Mesodermal cell (in vitro differentiated cells): ENCODE measurements at regions not wholly inside any gene's neighbourhood (a gene's known extent, or its start where the extent isn't known, plus 50 kb on each side); places are given as distances from the start of the nearest gene placed in this dataset.
"Not testable (repeated sequence)": the region's sequence is repeated elsewhere in the genome, so short reads cannot be mapped to it uniquely, and the experiment has no call there.

Experiments used
- H3K27ac ChIP-seq: 2 replicates; pipeline ENCODE4 v1.7.0; 2013; ENCODE audit warnings: mild to moderate bottlenecking, low read depth, low read length, moderate library complexity; ENCODE audit not compliant: severe bottlenecking
- H3K36me3 ChIP-seq: 2 replicates; pipeline ENCODE4 v1.7.1; 2013; ENCODE audit warnings: mild to moderate bottlenecking, low read length, moderate library complexity; ENCODE audit not compliant: control insufficient read depth, insufficient read depth
- H3K4me1 ChIP-seq: one replicate; pipeline ENCODE4 v1.7.1; 2013; ENCODE audit warnings: mild to moderate bottlenecking, low read length; ENCODE audit not compliant: insufficient read depth, control insufficient read depth, poor library complexity, severe bottlenecking
- H3K4me3 ChIP-seq: 2 replicates; pipeline ENCODE4 v1.7.0; 2013; ENCODE audit warnings: low read length, control low read depth, mild to moderate bottlenecking; ENCODE audit not compliant: insufficient read depth, poor library complexity, severe bottlenecking; ENCODE audit errors: extremely low read depth
- H3K9me3 ChIP-seq: 2 replicates; pipeline ENCODE4 v1.7.1; 2013; ENCODE audit warnings: mild to moderate bottlenecking, low read length, moderate library complexity; ENCODE audit not compliant: control insufficient read depth
- WGBS, 2 experiments: methylation state at CpG; one replicate each; pipeline ENCODE4 v1.1.5; 2013; ENCODE audit warnings: missing lambda C conversion rate in 2 of 2; ENCODE audit not compliant: insufficient coverage in 2 of 2; 5-methylcytosine and 5-hydroxymethylcytosine counted together

GRCh38 chr15:24832282-24832681 is 122.5 kb upstream of the SNRPN start:
- H3K9me3 ChIP-seq, result no peaks in the 10 kb centered on the region

GRCh38 chr15:24835301-24835700 is 119.5 kb upstream of the SNRPN start:
- H3K4me3 ChIP-seq, result no peak overlapping the region
- no peak overlapping the region for H3K27ac ChIP-seq
- H3K36me3 ChIP-seq, result no peaks in the 10 kb centered on the region
- no peaks in the 10 kb centered on the region for H3K9me3 ChIP-seq
- WGBS, 2 experiments, result 57% methylated on average over 1 of the region's 1 CpG; no CpG with 5 or more reads in 1 of the 2 experiments
- no peaks in the 10 kb centered on the region for H3K4me1 ChIP-seq

More at GRCh38 chr15:24832282-24832681, 122.5 kb upstream of the SNRPN start:
- Histone ChIP-seq H3K27ac (no peak overlapping the region), H3K4me1 (no peaks in the 10 kb centered on the region), H3K4me3 (no peak overlapping the region), H3K36me3 (no peaks in the 10 kb centered on the region)
- 74 to 79% methylated on average over 6 of the region's 7 CpGs for WGBS, 2 experiments

- peaks cover 6% of the 10 kb centered on the region for H3K9me3 ChIP-seq
- H3K4me3 ChIP-seq, result peak overlapping the region; percentile 36
- H3K36me3 ChIP-seq, result no peaks in the 10 kb centered on the region
- H3K4me1 ChIP-seq, result no peaks in the 10 kb centered on the region
- 50 to 63% methylated on average over 18 to 21 of the region's 39 CpGs for WGBS, 2 experiments
- H3K27ac ChIP-seq, result peak overlapping the region; percentile 71
Measured at GRCh38 chr15:24848050-24848449, 106.7 kb upstream of the SNRPN start.

GRCh38 chr15:24856397-24857390 is 98.1 kb upstream of the SNRPN start:
- no peaks in the 10 kb centered on the region for H3K36me3 ChIP-seq
- peak overlapping the region; percentile 45 for H3K4me3 ChIP-seq
- 37 to 47% methylated on average over 11 to 15 of the region's 18 CpGs for WGBS, 2 experiments
- peak overlapping the region; percentile 86 for H3K27ac ChIP-seq
- H3K4me1 ChIP-seq, result peaks cover 2% of the 10 kb centered on the region
- peaks cover 6% of the 10 kb centered on the region for H3K9me3 ChIP-seq

- Histone ChIP-seq H3K36me3 (no peaks in the 10 kb centered on the region), H3K4me1 (peaks cover 2% of the 10 kb centered on the region), H3K9me3 (peaks cover 6% of the 10 kb centered on the region), H3K27ac (peak overlapping the region; percentile 91), H3K4me3 (peak overlapping the region; percentile 45)
- 38 to 40% methylated on average over 4 of the region's 5 CpGs for WGBS, 2 experiments
Measured at GRCh38 chr15:24857763-24858162, 97.0 kb upstream of the SNRPN start.

GRCh38 chr15:24858183-24858582 is 96.6 kb upstream of the SNRPN start:
- not testable (repeated sequence) for H3K36me3 ChIP-seq, H3K4me1 ChIP-seq, H3K9me3 ChIP-seq
- H3K27ac ChIP-seq, result peak overlapping the region; percentile 91
- 61 to 73% methylated on average over 1 to 3 of the region's 4 CpGs for WGBS, 2 experiments
- H3K4me3 ChIP-seq, result peak overlapping the region; percentile 45

GRCh38 chr15:24858737-24859601 is 95.8 kb upstream of the SNRPN start:
- no peaks in the 10 kb centered on the region for H3K36me3 ChIP-seq
- 28 to 38% methylated on average over 2 to 4 of the region's 7 CpGs for WGBS, 2 experiments

GRCh38 chr15:24861014-24861690 is 93.6 kb upstream of the SNRPN start:
- Histone ChIP-seq H3K4me3 (no peak overlapping the region), H3K4me1 (peaks cover 7% of the 10 kb centered on the region), H3K27ac (no peak overlapping the region), H3K9me3 (peaks cover 5% of the 10 kb centered on the region), H3K36me3 (no peaks in the 10 kb centered on the region)
- WGBS, 2 experiments, result no CpG with 5 or more reads among the region's 1 CpG

More at GRCh38 chr15:24858737-24859601, 95.8 kb upstream of the SNRPN start:
- H3K4me3 ChIP-seq, result no peak overlapping the region
- H3K4me1 ChIP-seq, result peaks cover 7% of the 10 kb centered on the region
- peak overlapping the region; percentile 91 for H3K27ac ChIP-seq
- peaks cover 6% of the 10 kb centered on the region for H3K9me3 ChIP-seq

- Histone ChIP-seq H3K36me3 (no peaks in the 10 kb centered on the region), H3K9me3 (peaks cover 3% of the 10 kb centered on the region), H3K4me3 (no peak overlapping the region), H3K27ac (peak overlapping the region; percentile 32), H3K4me1 (peaks cover 7% of the 10 kb centered on the region)
- 71 to 82% methylated on average over 4 of the region's 6 CpGs for WGBS, 2 experiments
Measured at GRCh38 chr15:24862726-24863521, 91.9 kb upstream of the SNRPN start.
